ENCODE measurements at regions not wholly inside any gene's neighbourhood (a gene's known extent, or its start where the extent isn't known, plus 50 kb on each side); places are given as distances from the start of the nearest gene placed in this dataset.

- no peak overlapping the region for H3K27ac ChIP-seq (ENCODE audit: low read depth)
- Mint-ChIP-seq H3K27me3 (ENCODE audit: insufficient read depth, low read depth, poor library complexity) (peaks cover 2% of the 10 kb centered on the region), H3K9me3 (peaks cover 26% of the 10 kb centered on the region), H3K27ac (no peak overlapping the region), H3K4me3 (no peak overlapping the region), H3K4me1 (peaks cover 6% of the 10 kb centered on the region; the same call in 2 of the 3 replicates), H3K36me3 (ENCODE audit: low read depth) (peaks cover 8% of the 10 kb centered on the region; the same call in 1 of the 3 replicates)
- DNase-seq (ENCODE audit: low spot score) (no peak), ATAC-seq (no peak)
- peaks cover 3% of the 10 kb centered on the region; the same call in 1 of the 2 replicates for H3K9me2 ChIP-seq (ENCODE audit: insufficient read depth)
- 0 out of 2 replicates have a peak overlapping the region, but pooled peaks have one; percentile 16 for H2AFZ ChIP-seq
- no peak for TF ChIP-seq REST (IDR thresholded peaks at IDR 0.05; ENCODE audit: unreplicated experiment)
- TF ChIP-seq ETS1 (IDR thresholded peaks at IDR 0.05) = no peak
- TF ChIP-seq EZH2 (IDR thresholded peaks at IDR 0.05; ENCODE audit: low read depth, unreplicated experiment) = no peak
- no peak for TF ChIP-seq ZNF331 (CRISPR knock-in tag; IDR thresholded peaks at IDR 0.05; ENCODE audit: low read depth)
- no peaks in the 10 kb centered on the region for H3F3A ChIP-seq (replicated peaks; ENCODE audit: low read depth)
- H3K4me2 ChIP-seq = no peak overlapping the region
- no peaks in the 10 kb centered on the region for H3K27me3 ChIP-seq (ENCODE audit: insufficient read depth)
- no peak overlapping the region for H3K4me3 ChIP-seq
- H3K36me3 ChIP-seq (ENCODE audit: insufficient read depth) = no peaks in the 10 kb centered on the region
- no peaks in the 10 kb centered on the region for H4K20me1 ChIP-seq (replicated peaks; ENCODE audit: insufficient read depth)
- H3K79me2 ChIP-seq (replicated peaks; ENCODE audit: insufficient read depth) = no peaks in the 10 kb centered on the region
- H3K4me1 ChIP-seq (ENCODE audit: insufficient read depth) = peaks cover 4% of the 10 kb centered on the region
Measured at GRCh38 chr12:94025068-94025467, 123.3 kb upstream of the PLXNC1 start.

- Histone ChIP-seq H3K27me3 (ENCODE audit: insufficient read depth) (no peaks in the 10 kb centered on the region), H3K79me2 (replicated peaks; ENCODE audit: insufficient read depth) (no peaks in the 10 kb centered on the region), H2AFZ (0 out of 2 replicates have a peak overlapping the region, but pooled peaks have one; percentile 16), H3F3A (replicated peaks; ENCODE audit: low read depth) (no peaks in the 10 kb centered on the region), H3K4me3 (no peak overlapping the region), H3K36me3 (ENCODE audit: insufficient read depth) (no peaks in the 10 kb centered on the region), H3K4me1 (ENCODE audit: insufficient read depth) (peaks cover 4% of the 10 kb centered on the region), H3K4me2 (no peak overlapping the region), H4K20me1 (replicated peaks; ENCODE audit: insufficient read depth) (no peaks in the 10 kb centered on the region), H3K27ac (ENCODE audit: low read depth) (no peak overlapping the region), H3K9me2 (ENCODE audit: insufficient read depth) (peaks cover 3% of the 10 kb centered on the region; the same call in 1 of the 2 replicates)
- H3K9me3 Mint-ChIP-seq = peaks cover 26% of the 10 kb centered on the region
- H3K27me3 Mint-ChIP-seq (ENCODE audit: insufficient read depth, low read depth, poor library complexity) = peaks cover 2% of the 10 kb centered on the region
- no peak for ATAC-seq
- H3K4me3 Mint-ChIP-seq = no peak overlapping the region
- H3K36me3 Mint-ChIP-seq (ENCODE audit: low read depth) = peaks cover 8% of the 10 kb centered on the region; the same call in 1 of the 3 replicates
- H3K27ac Mint-ChIP-seq = no peak overlapping the region
- peaks cover 6% of the 10 kb centered on the region; the same call in 2 of the 3 replicates for H3K4me1 Mint-ChIP-seq
- DNase-seq (ENCODE audit: low spot score) = no peak
- no peak for TF ChIP-seq EZH2phosphoT487 (IDR thresholded peaks at IDR 0.05; ENCODE audit: unreplicated experiment)
- TF ChIP-seq, protein P1, sequence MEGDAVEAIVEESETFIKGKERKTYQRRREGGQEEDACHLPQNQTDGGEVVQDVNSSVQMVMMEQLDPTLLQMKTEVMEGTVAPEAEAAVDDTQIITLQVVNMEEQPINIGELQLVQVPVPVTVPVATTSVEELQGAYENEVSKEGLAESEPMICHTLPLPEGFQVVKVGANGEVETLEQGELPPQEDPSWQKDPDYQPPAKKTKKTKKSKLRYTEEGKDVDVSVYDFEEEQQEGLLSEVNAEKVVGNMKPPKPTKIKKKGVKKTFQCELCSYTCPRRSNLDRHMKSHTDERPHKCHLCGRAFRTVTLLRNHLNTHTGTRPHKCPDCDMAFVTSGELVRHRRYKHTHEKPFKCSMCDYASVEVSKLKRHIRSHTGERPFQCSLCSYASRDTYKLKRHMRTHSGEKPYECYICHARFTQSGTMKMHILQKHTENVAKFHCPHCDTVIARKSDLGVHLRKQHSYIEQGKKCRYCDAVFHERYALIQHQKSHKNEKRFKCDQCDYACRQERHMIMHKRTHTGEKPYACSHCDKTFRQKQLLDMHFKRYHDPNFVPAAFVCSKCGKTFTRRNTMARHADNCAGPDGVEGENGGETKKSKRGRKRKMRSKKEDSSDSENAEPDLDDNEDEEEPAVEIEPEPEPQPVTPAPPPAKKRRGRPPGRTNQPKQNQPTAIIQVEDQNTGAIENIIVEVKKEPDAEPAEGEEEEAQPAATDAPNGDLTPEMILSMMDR (conservative IDR thresholded peaks at IDR 0.05; ENCODE audit: low read depth in 2 of 2) = no peak
- TF ChIP-seq ETS1 (IDR thresholded peaks at IDR 0.05) = no peak
- no peak for TF ChIP-seq ZNF331 (CRISPR knock-in tag; IDR thresholded peaks at IDR 0.05; ENCODE audit: low read depth)
- no peak for TF ChIP-seq ZNF114 (CRISPR knock-in tag; IDR thresholded peaks at IDR 0.05)
- TF ChIP-seq JUNB (IDR thresholded peaks at IDR 0.05; ENCODE audit: unreplicated experiment) = no peak
- no peak for TF ChIP-seq CREB1 (CRISPR knock-in tag; IDR thresholded peaks at IDR 0.05; ENCODE audit: low read depth)
- no peak for TF ChIP-seq NANOG (IDR thresholded peaks at IDR 0.05; ENCODE audit: borderline replicate concordance)
- no peak for TF ChIP-seq REST (IDR thresholded peaks at IDR 0.05; ENCODE audit: unreplicated experiment)
- TF ChIP-seq STAT1 (IDR thresholded peaks at IDR 0.05; ENCODE audit: unreplicated experiment) = no peak
Measured at GRCh38 chr12:94025756-94026155, 122.6 kb upstream of the PLXNC1 start.

Measured in GM23338 (cell line).